ENCODE measurements at regions not wholly inside any gene's neighbourhood (a gene's known extent, or its start where the extent isn't known, plus 50 kb on each side); places are given as distances from the start of the nearest gene placed in this dataset.
"Not testable (repeated sequence)": the region's sequence is repeated elsewhere in the genome, so short reads cannot be mapped to it uniquely, and the experiment has no call there.

GRCh38 chr18:65279668-65280305 is 471.0 kb upstream of the CDH7 start:
- no peak for DNase-seq

DNA sequence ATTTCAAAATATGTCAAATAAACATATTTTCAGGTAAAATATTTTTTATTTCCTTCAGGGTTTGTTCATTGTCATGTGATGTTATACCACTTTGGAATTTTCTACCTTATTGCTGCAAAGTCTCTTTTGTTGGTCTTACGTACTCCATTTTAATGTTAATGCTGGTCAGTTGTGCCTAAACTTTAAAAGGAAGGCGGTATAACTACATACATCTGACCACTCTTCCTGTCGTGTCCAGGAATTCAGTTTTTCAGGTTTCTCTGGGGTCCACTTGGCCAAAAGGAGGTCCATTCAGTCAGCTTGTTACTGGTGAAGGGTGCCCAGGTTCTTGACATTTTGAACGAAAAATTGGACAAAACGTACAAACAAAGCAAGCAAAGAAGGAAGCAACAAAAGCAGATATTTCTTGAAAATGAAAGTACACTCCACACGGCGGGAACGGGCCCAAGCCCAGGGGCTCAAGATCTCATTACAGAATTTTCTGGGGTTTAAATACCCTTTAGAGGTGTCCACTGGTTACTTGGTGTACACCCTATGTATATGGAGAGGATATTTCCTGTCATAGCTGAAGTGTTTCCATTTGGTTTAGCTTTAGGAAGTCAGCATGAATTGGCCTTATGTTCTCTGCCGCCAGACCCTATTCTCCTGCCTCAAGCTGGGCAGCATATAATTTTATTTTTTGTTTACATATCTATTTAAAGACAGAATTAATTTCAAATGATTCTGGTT is 471.7 kb upstream of the CDH7 start:
- no peak for DNase-seq

DNA sequence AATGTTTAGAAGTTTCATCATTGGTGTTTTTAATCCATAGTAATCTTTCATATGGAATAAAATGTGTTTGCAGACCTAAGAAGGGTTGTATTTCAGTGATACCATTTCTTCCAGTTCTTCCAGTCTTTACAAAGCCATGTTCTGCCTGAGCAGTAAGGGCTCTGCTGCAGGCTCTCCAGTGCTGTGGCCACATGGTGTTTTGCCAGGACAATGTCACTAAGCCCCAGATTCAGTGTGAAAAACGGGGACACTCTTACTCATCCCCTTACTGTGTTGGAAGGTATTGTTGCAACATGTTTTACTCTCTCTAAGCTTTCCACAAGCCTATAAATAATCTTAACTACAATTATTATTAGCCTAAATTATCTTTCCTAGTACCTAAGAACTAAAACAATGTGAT is 481.4 kb upstream of the CDH7 start:
- DNase-seq: no peak

DNA sequence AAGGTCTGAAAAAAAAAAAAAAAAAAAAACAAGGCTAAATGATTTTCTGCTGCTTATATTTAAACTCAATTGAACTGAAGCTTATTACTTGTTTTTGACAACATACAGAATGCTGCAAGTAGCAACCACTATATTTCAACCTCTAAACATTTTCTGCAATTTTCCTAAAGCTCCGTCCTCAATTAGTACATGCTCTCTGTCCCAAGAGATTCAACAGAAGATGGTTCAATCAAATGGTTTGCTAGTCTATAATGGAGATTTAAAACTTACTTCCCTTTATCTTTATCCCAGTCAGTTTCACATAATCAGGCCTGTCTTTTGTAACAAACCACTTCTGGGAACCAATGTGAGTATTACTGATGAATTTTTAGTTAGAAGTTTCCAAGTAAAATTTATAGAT is 485.1 kb upstream of the CDH7 start:
- no peak for DNase-seq

GRCh38 chr18:65260030-65260429 is 490.8 kb upstream of the CDH7 start:
- no peak for DNase-seq

DNA sequence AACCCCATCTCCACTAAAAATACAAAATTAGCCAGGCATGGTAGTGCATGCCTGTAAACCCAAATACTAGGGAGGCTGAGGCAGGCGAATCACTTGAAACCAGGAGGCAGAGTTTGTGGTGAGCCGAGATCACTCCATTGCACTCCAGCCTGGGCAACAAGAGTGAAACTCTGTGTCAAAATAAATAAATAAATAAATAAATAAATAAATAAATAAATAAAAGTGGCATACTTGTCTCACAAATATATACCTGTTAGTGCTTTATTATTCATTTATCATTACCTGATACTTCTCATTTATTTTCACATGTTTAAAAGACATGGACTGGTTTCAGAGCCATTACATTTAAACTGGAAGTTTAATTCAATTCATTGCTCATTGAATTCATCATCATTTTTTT is 491.4 kb upstream of the CDH7 start:
- DNase-seq: no peak

DNA sequence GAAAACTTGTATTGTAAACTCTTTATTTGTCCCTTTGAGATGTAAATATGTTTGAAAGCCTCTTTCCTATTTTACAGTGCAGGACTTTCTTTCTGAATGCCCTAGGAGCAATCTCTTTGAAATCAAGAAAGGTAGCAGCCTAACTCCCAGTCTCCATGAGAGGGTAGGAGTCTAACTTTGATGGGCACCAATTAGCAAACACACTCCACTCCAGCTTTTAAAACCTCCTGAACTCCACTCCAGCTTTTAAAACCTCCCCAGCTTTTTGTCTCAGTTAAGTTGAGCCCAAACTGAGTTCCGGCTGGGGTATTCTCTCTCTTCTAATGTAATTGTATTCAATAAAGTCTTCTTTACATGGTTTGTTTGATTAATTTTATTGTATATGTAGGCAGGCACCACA is 493.7 kb upstream of the CDH7 start:
- no peak for DNase-seq

DNA sequence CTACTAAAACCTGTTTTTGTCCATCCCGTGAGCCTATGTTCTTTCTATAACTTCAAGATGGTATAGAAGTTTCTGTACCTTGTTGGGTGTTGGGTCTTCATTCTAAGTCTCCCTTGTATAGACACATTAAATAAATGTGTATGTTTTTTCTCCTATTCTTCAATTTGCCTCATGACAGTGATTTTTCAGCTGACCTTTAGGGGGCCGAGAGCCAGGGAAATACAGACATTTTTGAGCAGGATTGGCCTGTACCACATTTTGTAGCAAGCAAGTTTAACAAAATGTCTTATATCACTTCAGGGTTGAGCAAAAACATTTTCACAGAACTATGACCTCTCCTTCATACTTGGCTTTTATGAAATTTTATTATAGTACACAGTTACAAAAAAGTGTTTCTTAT is 495.4 kb upstream of the CDH7 start:
- DNase-seq: no peak

GRCh38 chr18:65239787-65240186 is 511.0 kb upstream of the CDH7 start:
- DNase-seq: no peak

- DNase-seq: no peak
Observed at GRCh38 chr18:65235966-65236624, 514.7 kb upstream of the CDH7 start.

- no peak for DNase-seq
Observed at GRCh38 chr18:65230311-65230710, 520.5 kb upstream of the CDH7 start.

DNA sequence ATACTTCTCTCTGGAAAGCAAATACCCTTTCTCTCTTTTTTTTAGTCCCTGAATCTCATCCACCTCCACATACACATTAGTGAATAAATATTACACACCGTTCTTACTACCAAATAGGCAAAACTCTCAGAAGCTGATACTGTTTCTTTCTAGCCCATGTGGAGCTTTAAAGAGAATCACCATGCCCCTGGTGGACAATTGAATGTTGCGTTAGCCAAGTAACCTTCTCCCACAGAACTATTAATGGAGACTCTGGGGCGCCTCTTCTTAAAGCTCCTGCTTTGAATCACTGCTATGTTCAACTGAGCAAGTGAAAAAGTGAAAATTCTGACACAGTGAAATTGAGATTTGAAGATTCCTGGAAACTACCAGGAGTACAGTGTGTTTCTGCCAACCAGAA is 522.8 kb upstream of the CDH7 start:
- no peak for DNase-seq

- no peak for DNase-seq
Observed at GRCh38 chr18:65221736-65222135, 529.1 kb upstream of the CDH7 start.

DNA sequence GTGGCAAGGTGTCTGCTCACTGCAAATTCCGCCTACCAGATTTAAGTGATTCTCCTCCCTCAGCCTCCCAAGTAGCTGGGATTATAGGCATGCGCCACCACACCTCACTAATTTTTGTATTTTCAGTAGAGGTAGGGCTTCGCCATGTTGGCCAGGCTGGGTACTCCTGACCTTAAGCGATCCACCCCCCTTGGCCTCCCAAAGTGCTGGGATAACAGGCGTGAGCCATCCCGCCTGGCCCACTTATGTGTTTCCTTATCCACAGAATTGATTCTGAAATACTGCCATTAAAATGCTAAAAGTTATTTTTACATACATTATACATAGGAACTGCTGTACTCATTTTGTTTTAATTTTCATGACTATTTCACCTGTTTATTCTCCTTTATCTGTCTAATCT is 529.7 kb upstream of the CDH7 start:
- no peak for DNase-seq

DNA sequence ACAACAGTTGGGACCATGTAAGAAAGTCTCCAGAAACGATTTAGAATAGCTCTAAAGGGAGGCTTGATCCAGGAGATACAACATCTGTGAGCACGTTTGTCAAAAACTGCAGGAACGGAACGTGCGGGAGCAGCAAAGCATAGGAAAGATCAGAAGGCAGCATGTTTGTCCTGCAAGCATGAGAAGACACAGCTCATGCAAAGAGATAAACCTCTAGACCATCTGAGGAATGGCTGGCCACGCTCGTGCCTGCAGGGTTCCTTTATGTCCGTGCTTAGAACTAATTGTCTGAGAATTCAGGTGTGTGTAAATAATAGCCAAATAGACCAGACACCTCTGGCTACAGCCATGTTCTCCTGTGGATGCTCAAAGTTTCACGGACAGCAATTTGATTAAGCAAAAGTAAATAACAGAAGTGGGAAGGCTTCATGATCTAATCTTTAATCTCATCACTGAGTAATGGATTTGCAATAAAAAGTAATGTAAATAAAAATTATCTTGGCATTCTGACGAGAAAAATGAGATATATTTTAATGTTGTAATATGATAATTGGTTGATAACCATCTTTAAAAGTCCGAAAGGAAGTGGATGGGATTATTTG is 534.8 kb upstream of the CDH7 start:
- no peak for DNase-seq

GRCh38 chr18:65214456-65214855 is 536.4 kb upstream of the CDH7 start:
- DNase-seq: no peak

DNA sequence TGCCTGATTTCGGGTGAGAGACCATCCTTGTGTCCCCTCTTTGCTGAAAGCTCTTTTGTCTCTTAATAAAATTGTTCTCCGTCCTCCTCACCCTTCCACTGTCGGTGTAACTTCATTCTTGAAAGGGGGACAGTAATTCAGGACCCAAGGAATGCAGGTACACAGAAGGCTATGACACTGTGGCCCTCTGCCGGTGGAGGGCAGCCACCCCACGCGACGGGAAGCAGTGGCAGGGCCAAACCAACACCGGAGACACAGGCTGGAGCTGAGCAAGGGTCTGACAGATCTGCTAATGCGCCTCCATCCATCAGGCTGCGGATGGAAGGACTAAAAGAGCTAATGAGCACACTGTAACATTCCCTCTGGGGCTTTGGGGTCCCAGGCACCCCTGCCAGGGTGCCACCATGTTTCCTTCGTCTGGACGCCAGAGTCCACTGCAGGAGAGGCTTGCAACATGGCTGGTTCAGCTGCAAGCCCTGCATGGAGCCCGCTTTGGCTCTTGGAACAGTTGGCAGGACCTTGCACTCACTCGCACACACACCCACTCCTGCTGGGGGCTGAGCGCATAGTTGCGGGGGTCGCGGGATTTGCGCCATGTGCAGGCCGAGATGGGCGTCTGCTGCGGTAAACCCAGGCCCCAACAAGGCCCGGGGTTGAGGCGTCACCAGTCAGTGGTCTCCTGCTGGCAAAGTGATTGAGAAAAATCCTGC is 544.1 kb upstream of the CDH7 start:
- no peak for DNase-seq

DNA sequence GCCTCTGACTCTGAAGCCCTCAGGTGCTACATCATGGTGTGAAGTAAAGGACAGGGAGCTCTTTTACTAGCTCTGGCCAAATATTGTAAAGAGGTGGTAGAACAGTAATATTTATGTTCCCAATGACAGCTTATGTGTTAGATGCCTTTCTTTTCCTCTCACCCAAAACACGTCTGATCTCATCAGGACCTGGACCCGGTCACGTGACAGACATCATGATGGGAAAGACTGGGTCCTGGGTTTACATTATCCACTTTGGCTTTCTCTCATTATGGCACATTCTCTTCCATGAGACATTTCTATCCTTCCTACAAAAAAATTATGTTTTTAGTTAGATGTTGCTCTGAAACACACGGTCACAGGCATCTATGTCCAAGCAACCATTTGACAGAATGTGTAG is 548.7 kb upstream of the CDH7 start:
- DNase-seq: no peak

DNA sequence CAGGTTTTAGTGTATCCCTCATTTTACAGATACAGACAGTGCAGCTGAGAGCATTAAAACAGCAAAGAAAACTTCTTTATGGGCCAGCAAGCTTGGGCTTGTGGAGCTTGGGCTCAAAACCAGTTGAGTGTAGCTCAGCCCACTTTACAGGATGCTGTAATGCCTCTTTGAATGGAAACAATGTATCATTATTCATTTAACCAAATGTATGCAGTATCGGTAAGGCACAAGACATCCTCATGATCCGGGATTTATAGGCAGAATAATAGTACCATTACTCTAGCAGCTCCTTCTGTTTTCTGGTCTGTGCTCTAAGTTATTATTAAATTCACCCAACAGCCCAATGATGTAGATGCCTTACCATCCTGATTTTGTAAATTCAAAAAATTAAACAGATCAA is 575.1 kb upstream of the CDH7 start:
- DNase-seq: no peak

GRCh38 chr18:65162086-65162485 is 588.7 kb upstream of the CDH7 start:
- not testable (repeated sequence) for DNase-seq

GRCh38 chr18:65146482-65147021 is 604.3 kb upstream of the CDH7 start:
- no peak for DNase-seq

DNA sequence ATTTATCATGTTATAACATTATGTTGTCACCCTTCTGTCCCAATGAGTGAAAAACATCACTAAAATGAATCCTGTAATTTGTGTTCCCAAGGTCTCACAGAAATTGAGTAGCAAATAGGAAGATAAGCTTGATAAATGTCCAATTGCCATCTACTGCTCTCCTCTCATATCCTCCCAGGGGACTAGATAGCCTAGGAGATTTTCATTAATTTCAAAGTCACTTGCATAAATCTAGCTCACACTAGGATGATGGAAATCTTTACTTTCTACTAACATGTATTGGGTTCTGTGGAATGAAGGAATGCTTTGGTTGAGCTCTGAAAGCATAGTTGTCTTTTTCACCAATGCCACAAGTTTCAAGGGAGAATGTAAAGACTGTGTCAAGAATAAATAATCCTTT is 605.5 kb upstream of the CDH7 start:
- no peak for DNase-seq

DNA sequence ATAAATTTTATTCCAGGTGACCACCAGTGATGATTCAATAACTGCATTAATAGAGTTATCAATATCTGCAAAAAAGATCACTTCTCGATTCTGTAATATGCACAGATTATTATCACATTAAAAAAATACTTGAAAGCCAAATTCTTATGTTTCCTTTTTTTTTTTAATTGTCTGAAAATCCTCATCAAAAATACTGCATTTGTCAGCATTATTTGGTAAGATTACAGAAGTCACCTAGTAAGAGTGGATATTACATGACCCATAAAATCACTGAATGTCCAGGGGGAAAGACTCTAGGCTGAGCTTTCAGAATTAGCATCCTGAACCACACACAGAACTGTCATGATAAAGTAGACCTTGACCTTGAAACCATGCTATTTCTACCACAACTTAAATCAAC is 617.2 kb upstream of the CDH7 start:
- no peak for DNase-seq
